RPMI7951 (cell line): ENCODE measurements at regions not wholly inside any gene's neighbourhood (a gene's known extent, or its start where the extent isn't known, plus 50 kb on each side); places are given as distances from the start of the nearest gene placed in this dataset.

ENCODE experiments used
- DNase-seq: peaks from one replicate; pipeline ENCODE4 v3.0.0-alpha.2; 2012; ENCODE audit warnings: low read depth

- DNase-seq: peak; percentile 91
Observed at GRCh38 chr5:13477118-13477737, 467.3 kb downstream of the DNAH5 start.

- no peak for DNase-seq
Observed at GRCh38 chr5:13472842-13473241, 471.6 kb downstream of the DNAH5 start.

- DNase-seq: no peak
Observed at GRCh38 chr5:13470975-13471374, 473.5 kb downstream of the DNAH5 start.

GRCh38 chr5:13470263-13470662, 474.2 kb downstream of the DNAH5 start:
- no peak for DNase-seq

GRCh38 chr5:13464532-13465193, 479.8 kb downstream of the DNAH5 start:
- no peak for DNase-seq

GRCh38 chr5:13460587-13460986, 483.9 kb downstream of the DNAH5 start:
- DNase-seq: no peak

- no peak for DNase-seq
Observed at GRCh38 chr5:13454050-13454449, 490.4 kb downstream of the DNAH5 start.

- no peak for DNase-seq
Observed at GRCh38 chr5:13448843-13449242, 495.6 kb downstream of the DNAH5 start.

GRCh38 chr5:13439430-13439829, 505.1 kb downstream of the DNAH5 start:
- no peak for DNase-seq

GRCh38 chr5:13427827-13428557, 516.5 kb downstream of the DNAH5 start:
- DNase-seq: peak; percentile 10

- DNase-seq: no peak
Observed at GRCh38 chr5:13412040-13412595, 532.4 kb downstream of the DNAH5 start.

- peak; percentile 32 for DNase-seq
Observed at GRCh38 chr5:13408616-13409015, 535.9 kb downstream of the DNAH5 start.

GRCh38 chr5:13403351-13403750, 541.1 kb downstream of the DNAH5 start:
- DNase-seq: peak; percentile 63

- no peak for DNase-seq
Observed at GRCh38 chr5:13385066-13385465, 559.4 kb downstream of the DNAH5 start.

- no peak for DNase-seq
Observed at GRCh38 chr5:13382232-13382631, 562.3 kb downstream of the DNAH5 start.

GRCh38 chr5:13378091-13378490, 566.4 kb downstream of the DNAH5 start:
- peak; percentile 72 for DNase-seq

GRCh38 chr5:13359344-13359743, 585.1 kb downstream of the DNAH5 start:
- peak; percentile 75 for DNase-seq

- no peak for DNase-seq
Observed at GRCh38 chr5:13358342-13358741, 586.1 kb downstream of the DNAH5 start.

- DNase-seq: no peak
Observed at GRCh38 chr5:13357929-13358328, 586.6 kb downstream of the DNAH5 start.

- DNase-seq: no peak
Observed at GRCh38 chr5:13356226-13356625, 588.3 kb downstream of the DNAH5 start.

- DNase-seq: peak; percentile 86
Observed at GRCh38 chr5:13354611-13355010, 589.9 kb downstream of the DNAH5 start.

GRCh38 chr5:13350767-13351166, 593.7 kb downstream of the DNAH5 start:
- peak; percentile 58 for DNase-seq

GRCh38 chr5:13348568-13348967, 595.9 kb downstream of the DNAH5 start:
- DNase-seq: peak; percentile 29
